Naive B cell (primary cell): ENCODE measurements at regions not wholly inside any gene's neighbourhood (a gene's known extent, or its start where the extent isn't known, plus 50 kb on each side); places are given as distances from the start of the nearest gene placed in this dataset.
"Not testable (repeated sequence)": the region's sequence is repeated elsewhere in the genome, so short reads cannot be mapped to it uniquely, and the experiment has no call there.

Experiments used
- ATAC-seq, 2 donors: fragments of 150-1000 bp; cut with Tn5 transposase; 2 replicates each; pipeline ENCODE4 v1.10.0; 2021; ENCODE audit warnings: low read depth in 2 of 2, mild to moderate bottlenecking in 2 of 2, moderate library complexity in 2 of 2
- DNase-seq: peaks from one replicate; pipeline ENCODE4 v3.0.0; 2022
- H3K27ac Mint-ChIP-seq, 6 donors: one replicate each; pipeline ENCODE4 v1.8.0; 2020 to 2022; ENCODE audit warnings: mild to moderate bottlenecking in 6 of 6, mixed read lengths in 6 of 6, moderate library complexity in 5 of 6, inconsistent platforms in 2 of 6
- H3K27me3 Mint-ChIP-seq, 3 donors: one replicate each; pipeline ENCODE4 v1.8.0; 2021 to 2022; ENCODE audit warnings: mixed read lengths in 3 of 3, mild to moderate bottlenecking in 1 of 3
- H3K36me3 Mint-ChIP-seq, 2 donors: one replicate each; pipeline ENCODE4 v1.8.0; 2020 to 2022; ENCODE audit warnings: mixed read lengths in 2 of 2, inconsistent platforms in 1 of 2, mild to moderate bottlenecking in 1 of 2
- H3K4me1 Mint-ChIP-seq, 3 donors: one replicate each; pipeline ENCODE4 v1.8.0; 2020 to 2022; ENCODE audit warnings: mixed read lengths in 3 of 3, inconsistent platforms in 1 of 3, mild to moderate bottlenecking in 1 of 3, moderate library complexity in 1 of 3
- H3K4me3 Mint-ChIP-seq, 8 donors: one replicate each; pipeline ENCODE4 v1.8.0; 2020 to 2022; ENCODE audit warnings: mild to moderate bottlenecking in 8 of 8, mixed read lengths in 8 of 8, moderate library complexity in 8 of 8, inconsistent platforms in 2 of 8
- H3K9me3 Mint-ChIP-seq, 7 donors: one replicate each; pipeline ENCODE4 v1.8.0; 2020 to 2022; ENCODE audit warnings: mixed read lengths in 7 of 7, mild to moderate bottlenecking in 5 of 7, inconsistent platforms in 2 of 7, moderate library complexity in 1 of 7

DNA sequence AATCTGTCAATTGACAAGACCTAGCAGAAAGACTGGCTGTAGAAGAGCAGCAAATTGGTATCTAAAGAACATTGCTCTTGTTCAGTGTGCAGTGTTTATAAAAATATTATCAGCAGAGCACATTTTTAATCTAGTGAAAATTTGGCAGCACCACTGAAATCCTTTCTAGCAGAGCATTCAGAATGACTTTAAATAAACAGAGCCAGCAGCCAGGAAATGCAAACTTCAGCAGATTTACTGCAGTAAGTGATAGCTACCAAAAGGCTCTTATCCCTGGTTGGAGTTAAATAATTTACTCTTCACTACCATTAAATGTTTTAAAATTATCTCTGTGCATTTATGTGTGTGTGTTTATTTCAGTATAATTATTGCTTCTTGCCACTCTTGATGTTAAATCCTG, 590.9 kb upstream of the CITED2 start:
- no peaks in the 10 kb centered on the region for H3K36me3 Mint-ChIP-seq
- H3K9me3 Mint-ChIP-seq = peaks cover 0 to 2% (median 0%) of the 10 kb centered on the region in 7 donors
- no peaks in the 10 kb centered on the region for H3K27me3 Mint-ChIP-seq
- H3K4me3 Mint-ChIP-seq = no peak overlapping the region
- H3K27ac Mint-ChIP-seq = no peak overlapping the region
- no peak for DNase-seq
- peaks cover 2 to 5% (median 3%) of the 10 kb centered on the region in 3 donors for H3K4me1 Mint-ChIP-seq
- ATAC-seq = no peak

DNA sequence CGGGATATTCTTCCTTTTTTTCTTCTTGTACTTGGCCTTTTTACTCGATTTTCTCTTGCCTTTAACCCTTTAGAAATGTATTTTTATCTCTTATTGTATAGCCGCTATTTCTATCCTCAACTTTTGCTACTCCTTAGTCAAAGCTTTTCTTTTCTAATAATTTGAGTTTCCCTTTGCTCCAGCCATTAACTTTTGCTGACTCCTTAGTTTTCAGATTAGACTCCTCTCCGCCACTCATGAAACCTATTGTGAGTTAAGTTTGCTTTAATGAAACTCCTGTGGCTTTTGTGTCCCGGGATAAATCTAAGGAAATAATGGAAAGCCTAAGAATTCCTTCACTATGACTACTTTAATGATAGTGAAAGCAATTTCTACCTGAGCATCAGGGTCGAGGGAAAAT, 590.3 kb upstream of the CITED2 start:
- Mint-ChIP-seq H3K27me3 (no peaks in the 10 kb centered on the region), H3K27ac (peak overlapping the region in 1 of 6 donors; percentile 88), H3K4me3 (no peak overlapping the region), H3K9me3 (no peaks in the 10 kb centered on the region), H3K36me3 (no peaks in the 10 kb centered on the region), H3K4me1 (peaks cover 0 to 5% (median 3%) of the 10 kb centered on the region in 3 donors)
- DNase-seq = no peak
- ATAC-seq = no peak

- ATAC-seq = peak; percentile 27 to 42
Observed at GRCh38 chr6:139962654-139963347, 588.4 kb upstream of the CITED2 start.

DNA sequence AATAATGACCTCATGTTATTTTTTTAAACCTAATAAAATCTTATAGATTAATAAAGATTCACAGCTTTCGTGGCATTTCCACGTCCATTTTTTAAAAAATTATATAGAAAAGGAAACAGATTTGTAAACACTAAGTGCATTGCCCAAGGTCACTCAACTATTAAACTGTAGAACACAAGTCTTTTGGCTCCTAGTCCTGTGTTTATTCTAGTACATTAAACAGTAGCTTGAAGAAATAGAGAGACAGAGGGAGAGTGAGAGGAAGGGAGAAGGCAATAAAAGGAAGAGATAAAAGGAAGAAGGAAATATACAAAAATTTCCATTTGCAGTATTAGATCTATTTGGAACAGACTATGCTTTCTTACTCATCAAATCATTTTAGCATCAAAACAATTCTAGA, 586.7 kb upstream of the CITED2 start:
- Mint-ChIP-seq H3K4me1 (peaks cover 0 to 5% (median 3%) of the 10 kb centered on the region in 3 donors), H3K27me3 (no peaks in the 10 kb centered on the region), H3K9me3 (no peaks in the 10 kb centered on the region)

More at GRCh38 chr6:139962654-139963347, 588.4 kb upstream of the CITED2 start:
- H3K4me1 Mint-ChIP-seq = peaks cover 0 to 5% (median 3%) of the 10 kb centered on the region in 3 donors
- H3K36me3 Mint-ChIP-seq = no peaks in the 10 kb centered on the region
- no peaks in the 10 kb centered on the region for H3K9me3 Mint-ChIP-seq
- H3K27ac Mint-ChIP-seq = peak overlapping the region in 2 of 6 donors; percentile 35 to 37
- DNase-seq = no peak
- no peak overlapping the region for H3K4me3 Mint-ChIP-seq
- no peaks in the 10 kb centered on the region for H3K27me3 Mint-ChIP-seq

GRCh38 chr6:139960671-139961070, 586.2 kb upstream of the CITED2 start:
- no peaks in the 10 kb centered on the region for H3K36me3 Mint-ChIP-seq
- H3K27me3 Mint-ChIP-seq = no peaks in the 10 kb centered on the region
- no peak for DNase-seq
- peaks cover 0 to 3% (median 0%) of the 10 kb centered on the region in 7 donors for H3K9me3 Mint-ChIP-seq
- no peak for ATAC-seq
- H3K4me3 Mint-ChIP-seq = no peak overlapping the region
- H3K27ac Mint-ChIP-seq = no peak overlapping the region
- peaks cover 0 to 5% (median 3%) of the 10 kb centered on the region in 3 donors for H3K4me1 Mint-ChIP-seq

More for the DNA sequence above, 586.7 kb upstream of the CITED2 start:
- H3K36me3 Mint-ChIP-seq = no peaks in the 10 kb centered on the region
- ATAC-seq = no peak
- H3K4me3 Mint-ChIP-seq = no peak overlapping the region
- DNase-seq = no peak
- H3K27ac Mint-ChIP-seq = no peak overlapping the region

DNA sequence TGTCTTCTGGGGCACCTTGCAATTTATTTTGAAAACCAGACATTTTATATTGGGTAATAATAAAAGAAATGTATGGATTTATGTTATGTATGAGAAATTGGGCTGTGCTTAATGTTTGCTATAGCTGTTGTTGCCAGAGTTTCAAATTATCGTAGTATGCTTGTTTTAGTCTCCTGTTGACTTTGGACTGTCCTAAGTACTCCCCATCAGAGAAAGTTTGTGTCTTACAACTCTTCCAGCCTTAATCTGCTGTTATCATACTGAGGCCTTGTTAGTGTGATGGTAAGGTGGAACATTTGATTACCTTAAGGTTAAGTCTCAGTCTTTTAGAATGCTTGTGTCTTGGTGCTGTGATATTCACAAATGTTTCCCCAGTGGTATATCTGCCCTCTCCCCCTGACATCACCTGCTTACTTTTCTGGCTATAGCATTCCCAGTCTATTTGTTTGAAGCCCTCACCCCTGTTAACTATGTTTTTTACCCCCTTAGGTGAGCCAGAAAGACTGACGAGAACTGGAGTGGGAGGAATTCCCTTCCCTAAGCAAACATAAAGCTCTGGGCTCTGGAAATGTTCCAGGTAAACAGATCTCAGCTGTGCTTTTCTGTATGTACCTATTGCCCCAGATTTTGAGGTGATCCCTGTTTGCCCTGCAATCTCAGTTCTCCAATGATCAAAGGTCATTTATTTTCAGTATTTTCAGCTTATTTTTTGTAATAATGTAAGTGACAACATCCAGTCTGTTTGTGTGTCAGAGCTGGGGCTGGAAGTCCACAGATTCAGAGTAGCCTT, 581.1 kb upstream of the CITED2 start:
- DNase-seq = no peak
- Mint-ChIP-seq H3K9me3 (peaks cover 0 to 19% (median 9%) of the 10 kb centered on the region in 7 donors), H3K4me1 (no peaks in the 10 kb centered on the region), H3K36me3 (peaks cover 0 to 6% of the 10 kb centered on the region in 2 donors), H3K4me3 (no peak overlapping the region), H3K27ac (no peak overlapping the region), H3K27me3 (no peaks in the 10 kb centered on the region)
- ATAC-seq = no peak

GRCh38 chr6:139954463-139955071, 580.1 kb upstream of the CITED2 start:
- Mint-ChIP-seq H3K4me3 (no peak overlapping the region), H3K4me1 (no peaks in the 10 kb centered on the region), H3K9me3 (peaks cover 0 to 23% (median 11%) of the 10 kb centered on the region in 7 donors), H3K27ac (peak overlapping the region in 1 of 6 donors; percentile 35), H3K36me3 (peaks cover 0 to 10% of the 10 kb centered on the region in 2 donors), H3K27me3 (no peaks in the 10 kb centered on the region)
- no peak for ATAC-seq
- no peak for DNase-seq

- H3K27me3 Mint-ChIP-seq, H3K4me1 Mint-ChIP-seq, ATAC-seq, H3K27ac Mint-ChIP-seq, H3K4me3 Mint-ChIP-seq, DNase-seq: not testable (repeated sequence)
- H3K9me3 Mint-ChIP-seq = peaks cover 0 to 31% (median 14%) of the 10 kb centered on the region in 7 donors
- peaks cover 0 to 13% of the 10 kb centered on the region in 2 donors for H3K36me3 Mint-ChIP-seq
Observed at GRCh38 chr6:139953780-139954179, 579.3 kb upstream of the CITED2 start.

- H3K27me3 Mint-ChIP-seq = peaks cover 0 to 3% (median 0%) of the 10 kb centered on the region in 3 donors
Observed at GRCh38 chr6:139951172-139951571, 576.7 kb upstream of the CITED2 start.

GRCh38 chr6:139944976-139945375, 570.5 kb upstream of the CITED2 start:
- ATAC-seq (no peak), DNase-seq (no peak)
- H3K27me3 Mint-ChIP-seq = peaks cover 0 to 8% (median 4%) of the 10 kb centered on the region in 3 donors
- peaks cover 0 to 7% of the 10 kb centered on the region in 2 donors for H3K36me3 Mint-ChIP-seq
- H3K27ac Mint-ChIP-seq = peak overlapping the region in 1 of 6 donors; percentile 59
- H3K4me3 Mint-ChIP-seq = no peak overlapping the region
- peaks cover 0 to 16% (median 2%) of the 10 kb centered on the region in 7 donors for H3K9me3 Mint-ChIP-seq
- peaks cover 4 to 12% (median 10%) of the 10 kb centered on the region in 3 donors for H3K4me1 Mint-ChIP-seq

More at GRCh38 chr6:139951172-139951571, 576.7 kb upstream of the CITED2 start:
- Mint-ChIP-seq H3K4me3 (no peak overlapping the region), H3K4me1 (no peaks in the 10 kb centered on the region), H3K36me3 (peaks cover 0 to 13% of the 10 kb centered on the region in 2 donors), H3K27ac (no peak overlapping the region), H3K9me3 (peaks cover 0 to 34% (median 14%) of the 10 kb centered on the region in 7 donors)
- DNase-seq (no peak), ATAC-seq (no peak)

- DNase-seq (no peak), ATAC-seq (no peak)
- no peak overlapping the region for H3K27ac Mint-ChIP-seq
- peaks cover 4 to 12% (median 10%) of the 10 kb centered on the region in 3 donors for H3K4me1 Mint-ChIP-seq
- peaks cover 0 to 8% (median 4%) of the 10 kb centered on the region in 3 donors for H3K27me3 Mint-ChIP-seq
- H3K9me3 Mint-ChIP-seq = peaks cover 0 to 7% (median 0%) of the 10 kb centered on the region in 7 donors
- H3K36me3 Mint-ChIP-seq = no peaks in the 10 kb centered on the region
- H3K4me3 Mint-ChIP-seq = no peak overlapping the region
Observed at GRCh38 chr6:139944131-139944530, 569.7 kb upstream of the CITED2 start.

DNA sequence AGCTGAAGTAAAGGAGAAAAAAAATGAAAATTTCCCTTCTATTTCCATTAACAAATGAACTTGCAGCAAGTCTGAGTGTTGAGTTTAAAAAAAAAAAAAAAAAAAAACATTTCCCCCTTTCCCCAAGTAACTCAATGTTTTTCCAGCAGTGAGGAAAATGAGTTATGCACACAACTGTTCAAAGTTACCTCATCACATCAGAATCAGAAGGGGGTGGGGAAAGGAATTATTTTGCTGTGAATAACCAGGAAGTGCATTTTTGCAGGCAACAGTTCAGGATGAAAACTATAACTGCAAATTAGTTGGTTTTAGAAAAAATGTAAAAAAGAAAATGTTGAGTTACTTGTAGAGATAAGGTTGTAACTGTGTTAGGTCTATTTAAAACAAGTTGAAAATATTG, 568.9 kb upstream of the CITED2 start:
- Mint-ChIP-seq H3K4me3 (no peak overlapping the region), H3K27me3 (peaks cover 0 to 8% (median 4%) of the 10 kb centered on the region in 3 donors), H3K9me3 (no peaks in the 10 kb centered on the region), H3K27ac (no peak overlapping the region), H3K36me3 (no peaks in the 10 kb centered on the region), H3K4me1 (peaks cover 4 to 12% (median 10%) of the 10 kb centered on the region in 3 donors)
- DNase-seq (no peak), ATAC-seq (no peak)

GRCh38 chr6:139942331-139942730, 567.9 kb upstream of the CITED2 start:
- H3K4me1 Mint-ChIP-seq = peaks cover 4 to 12% (median 10%) of the 10 kb centered on the region in 3 donors
- no peak overlapping the region for H3K27ac Mint-ChIP-seq
- H3K4me3 Mint-ChIP-seq = no peak overlapping the region
- H3K9me3 Mint-ChIP-seq = no peaks in the 10 kb centered on the region
- ATAC-seq (no peak), DNase-seq (no peak)
- H3K36me3 Mint-ChIP-seq = no peaks in the 10 kb centered on the region
- H3K27me3 Mint-ChIP-seq = peaks cover 0 to 8% (median 4%) of the 10 kb centered on the region in 3 donors
